ENCODE measurements at regions not wholly inside any gene's neighbourhood (a gene's known extent, or its start where the extent isn't known, plus 50 kb on each side); places are given as distances from the start of the nearest gene placed in this dataset.

- TF ChIP-seq CHD7 (IDR thresholded peaks at IDR 0.05; ENCODE audit: insufficient replicate concordance, low read length) (no peak), ZNF274 (IDR thresholded peaks at IDR 0.05; ENCODE audit: borderline replicate concordance, extremely low read depth, low read length) (no peak)
Measured at GRCh38 chr17:77359236-77359635, 218.5 kb downstream of the SEC14L1 start (continued).
